ENCODE measurements at regions not wholly inside any gene's neighbourhood (a gene's known extent, or its start where the extent isn't known, plus 50 kb on each side); places are given as distances from the start of the nearest gene placed in this dataset.

- DNase-seq (peak; percentile 5), ATAC-seq (ENCODE audit: low read depth) (no peak)
- POLR2A ChIA-PET (ENCODE audit: unreplicated experiment) = no interaction called here
- intact Hi-C loops (cut with micrococcal nuclease) (no loop called here), dilution Hi-C loops (cut with HindIII; ENCODE audit: low sequenced_read_pairs, unreplicated experiment) (no loop called here), in situ Hi-C loops (cut with MboI; ENCODE audit: low sequenced_read_pairs) (no loop called here)
- Histone ChIP-seq H3K9ac (ENCODE audit: low read depth, low read length) (no peak overlapping the region), H4K20me1 (ENCODE audit: insufficient read depth, low read length) (no peaks in the 10 kb centered on the region), H4K91ac (ENCODE audit: insufficient read depth, low read depth, low read length) (no peak overlapping the region), H3K18ac (ENCODE audit: low read depth, low read length) (no peak overlapping the region), H4K8ac (ENCODE audit: low read depth in 2 of 2, low read length in 2 of 2) (no peak overlapping the region), H2BK120ac (ENCODE audit: low read depth, low read length) (no peak overlapping the region), H2AK9ac (replicated peaks; ENCODE audit: low read depth, low read length, poor library complexity) (no peak overlapping the region), H3K4me1 (ENCODE audit: control insufficient read depth, insufficient read depth, low read length) (no peaks in the 10 kb centered on the region), H3K9me1 (ENCODE audit: insufficient read depth, low read length) (no peaks in the 10 kb centered on the region), H3K79me1 (ENCODE audit: low read depth in 1 of 2, low read length in 2 of 2) (no peaks in the 10 kb centered on the region), H2AFZ (replicated peaks; ENCODE audit: low read length, poor library complexity) (no peak overlapping the region), H3K4me3 (ENCODE audit: insufficient read depth, low read depth, low read length) (no peak overlapping the region), H3K23ac (ENCODE audit: low read depth, low read length) (no peak overlapping the region), H3K27me3 (ENCODE audit: control insufficient read depth, insufficient read depth, low read length) (no peaks in the 10 kb centered on the region), H3K36me3 (ENCODE audit: control insufficient read depth, insufficient read depth, low read length) (no peaks in the 10 kb centered on the region), H3K14ac (replicated peaks; ENCODE audit: low read depth, low read length) (no peak overlapping the region), H2BK5ac (ENCODE audit: low read depth, low read length, poor library complexity, severe bottlenecking) (no peak overlapping the region), H3K27ac (ENCODE audit: insufficient read depth, low read length) (no peak overlapping the region), H4K5ac (ENCODE audit: low read depth, low read length) (no peak overlapping the region), H2BK20ac (ENCODE audit: low read depth, low read length) (no peak overlapping the region), H3K4ac (ENCODE audit: low read depth, low read length) (no peak overlapping the region), H3K4me2 (ENCODE audit: low read depth, low read length) (no peak overlapping the region), H2BK15ac (ENCODE audit: low read depth, low read length) (no peak overlapping the region), H3K56ac (ENCODE audit: extremely low read depth, insufficient read depth, low read length) (no peak overlapping the region), H3K9me3 (ENCODE audit: control insufficient read depth, insufficient read depth, low read length) (no peaks in the 10 kb centered on the region), H2AK5ac (ENCODE audit: low read depth, low read length) (no peak overlapping the region)
- WGBS, 2 experiments (ENCODE audit: extremely low coverage in 2 of 2, insufficient read length in 1 of 2) = 100% methylated on average over 1 of the region's 4 CpGs; no CpG with 5 or more reads in 1 of the 2 experiments
- TF ChIP-seq CTCF (conservative IDR thresholded peaks at IDR 0.05; ENCODE audit: low read depth, low read length) (0 out of 2 replicates have a peak, but pooled peaks have one; percentile 13), FOS (IDR thresholded peaks at IDR 0.05; ENCODE audit: low read depth, low read length) (no peak)
- no TSS peak for BruUV-seq (replicated peaks)
- CTCF ChIA-PET = interaction anchor here (0.6 kb wide), 1 partner anchor 34 kb away, joined by 5 read pairs; no protein-coding TSS in a partner anchor
Measured at GRCh38 chr14:22122227-22122818, 448.7 kb upstream of the OR4E1 start.

All from IMR-90 (cell line).